ENCODE measurements at regions not wholly inside any gene's neighbourhood (a gene's known extent, or its start where the extent isn't known, plus 50 kb on each side); places are given as distances from the start of the nearest gene placed in this dataset.

- TF ChIP-seq ZNF274 (IDR thresholded peaks at IDR 0.05; ENCODE audit: low read depth, low read length), result no peak
- H3K4me3 ChIP-seq (ENCODE audit: low read length), result no peak overlapping the region
These were observed 292.9 kb downstream of the SPRY2 start for GRCh38 chr13:80048030-80048429.

- TF ChIP-seq ZNF274 (IDR thresholded peaks at IDR 0.05; ENCODE audit: low read depth, low read length), result no peak
- no peak overlapping the region for H3K4me3 ChIP-seq (ENCODE audit: low read length)
These were observed 293.5 kb downstream of the SPRY2 start for GRCh38 chr13:80047406-80047805.

- no peak overlapping the region for H3K4me3 ChIP-seq (ENCODE audit: low read length)
- no peak for TF ChIP-seq ZNF274 (IDR thresholded peaks at IDR 0.05; ENCODE audit: low read depth, low read length)
These were observed 300.0 kb downstream of the SPRY2 start for GRCh38 chr13:80040981-80041317.

GRCh38 chr13:80040196-80040980 is 300.5 kb downstream of the SPRY2 start:
- TF ChIP-seq ZNF274 (IDR thresholded peaks at IDR 0.05; ENCODE audit: low read depth, low read length), result no peak
- H3K4me3 ChIP-seq (ENCODE audit: low read length), result no peak overlapping the region

- H3K4me3 ChIP-seq (ENCODE audit: low read length), result no peak overlapping the region
- TF ChIP-seq ZNF274 (IDR thresholded peaks at IDR 0.05; ENCODE audit: low read depth, low read length), result no peak
These were observed 301.9 kb downstream of the SPRY2 start for GRCh38 chr13:80039000-80039399.

GRCh38 chr13:80038371-80038770 is 302.6 kb downstream of the SPRY2 start:
- TF ChIP-seq ZNF274 (IDR thresholded peaks at IDR 0.05; ENCODE audit: low read depth, low read length), result no peak
- H3K4me3 ChIP-seq (ENCODE audit: low read length), result no peak overlapping the region

- no peak for TF ChIP-seq ZNF274 (IDR thresholded peaks at IDR 0.05; ENCODE audit: low read depth, low read length)
These were observed 303.4 kb downstream of the SPRY2 start for GRCh38 chr13:80037505-80037888.

GRCh38 chr13:80036845-80037504 is 304.0 kb downstream of the SPRY2 start:
- no peak for TF ChIP-seq ZNF274 (IDR thresholded peaks at IDR 0.05; ENCODE audit: low read depth, low read length)
- no peak overlapping the region for H3K4me3 ChIP-seq (ENCODE audit: low read length)

More at GRCh38 chr13:80037505-80037888, 303.4 kb downstream of the SPRY2 start:
- no peak overlapping the region for H3K4me3 ChIP-seq (ENCODE audit: low read length)

- no peak for TF ChIP-seq ZNF274 (IDR thresholded peaks at IDR 0.05; ENCODE audit: low read depth, low read length)
- H3K4me3 ChIP-seq (ENCODE audit: low read length), result no peak overlapping the region
These were observed 305.8 kb downstream of the SPRY2 start for GRCh38 chr13:80035096-80035495.

- TF ChIP-seq ZNF274 (IDR thresholded peaks at IDR 0.05; ENCODE audit: low read depth, low read length), result no peak
- H3K4me3 ChIP-seq (ENCODE audit: low read length), result no peak overlapping the region
These were observed 307.0 kb downstream of the SPRY2 start for GRCh38 chr13:80033951-80034350.

GRCh38 chr13:80033286-80033685 is 307.6 kb downstream of the SPRY2 start:
- H3K4me3 ChIP-seq (ENCODE audit: low read length), result no peak overlapping the region
- no peak for TF ChIP-seq ZNF274 (IDR thresholded peaks at IDR 0.05; ENCODE audit: low read depth, low read length)

GRCh38 chr13:80030491-80030890 is 310.4 kb downstream of the SPRY2 start:
- H3K4me3 ChIP-seq (ENCODE audit: low read length), result no peak overlapping the region

GRCh38 chr13:80029170-80029569 is 311.8 kb downstream of the SPRY2 start:
- no peak for TF ChIP-seq ZNF274 (IDR thresholded peaks at IDR 0.05; ENCODE audit: low read depth, low read length)
- no peak overlapping the region for H3K4me3 ChIP-seq (ENCODE audit: low read length)

More at GRCh38 chr13:80030491-80030890, 310.4 kb downstream of the SPRY2 start:
- TF ChIP-seq ZNF274 (IDR thresholded peaks at IDR 0.05; ENCODE audit: low read depth, low read length), result no peak

GRCh38 chr13:80022146-80022545 is 318.8 kb downstream of the SPRY2 start:
- no peak overlapping the region for H3K4me3 ChIP-seq (ENCODE audit: low read length)
- no peak for TF ChIP-seq ZNF274 (IDR thresholded peaks at IDR 0.05; ENCODE audit: low read depth, low read length)

GRCh38 chr13:80012251-80012650 is 328.7 kb downstream of the SPRY2 start:
- no peak for TF ChIP-seq ZNF274 (IDR thresholded peaks at IDR 0.05; ENCODE audit: low read depth, low read length)
- H3K4me3 ChIP-seq (ENCODE audit: low read length), result no peak overlapping the region

Measured in GM08714 (cell line).